ENCODE measurements at regions not wholly inside any gene's neighbourhood (a gene's known extent, or its start where the extent isn't known, plus 50 kb on each side); places are given as distances from the start of the nearest gene placed in this dataset.

DNA sequence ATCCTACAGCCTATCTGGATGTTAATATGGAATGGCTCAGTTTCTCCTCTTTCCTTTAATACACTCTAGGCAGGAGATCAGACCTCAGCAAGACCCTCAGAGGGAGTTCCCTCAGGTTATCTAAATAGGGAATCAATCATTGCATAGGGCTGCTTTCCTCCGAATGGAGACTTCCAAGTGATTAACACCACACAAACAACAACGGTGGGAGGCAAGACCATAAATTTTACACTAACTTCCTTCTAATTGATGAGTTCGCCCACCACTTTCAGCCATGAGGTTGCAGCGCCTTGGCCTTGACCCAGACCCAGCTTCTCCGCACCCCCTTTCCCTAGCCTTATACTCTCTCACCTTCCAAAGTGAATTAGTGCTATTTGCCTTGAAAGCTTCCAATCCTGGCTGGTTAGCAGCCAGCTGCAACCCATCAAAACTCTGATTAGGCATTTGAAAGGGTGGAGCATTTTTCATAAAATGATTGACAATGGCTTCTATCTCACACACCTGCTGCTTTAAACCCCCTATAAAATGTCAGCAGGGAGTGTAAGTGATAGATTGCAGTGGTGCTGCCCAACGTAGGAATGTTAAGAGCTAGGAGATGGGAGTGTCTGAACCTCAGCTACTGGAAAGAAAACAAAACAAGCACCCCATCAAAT lies 534.9 kb upstream of the USP24 start:
- in situ Hi-C loops (cut with MboI; ENCODE audit: low sequenced_read_pairs) = no loop called here

DNA sequence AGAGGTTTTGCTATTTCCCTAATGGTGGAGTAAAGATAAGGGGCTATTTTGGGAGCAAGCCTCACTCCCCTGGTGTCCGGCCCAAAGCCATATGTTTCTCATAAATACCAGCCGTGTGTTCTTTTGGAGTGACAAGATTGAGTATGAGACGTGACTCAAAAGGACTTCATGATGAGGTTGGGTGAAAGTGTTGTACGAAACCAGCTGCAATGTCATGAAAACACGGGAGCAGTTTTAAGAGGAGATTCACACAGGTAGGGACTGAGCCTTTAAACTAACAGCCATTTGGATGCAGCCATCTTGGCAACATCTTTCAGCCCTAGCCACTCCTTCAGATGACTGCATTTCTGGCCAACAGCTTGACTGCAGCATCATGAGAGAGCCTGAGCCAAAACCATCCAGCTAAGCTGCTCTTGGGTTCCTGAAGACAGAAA lies 532.3 kb upstream of the USP24 start:
- in situ Hi-C loops (cut with MboI; ENCODE audit: low sequenced_read_pairs) = no loop called here

DNA sequence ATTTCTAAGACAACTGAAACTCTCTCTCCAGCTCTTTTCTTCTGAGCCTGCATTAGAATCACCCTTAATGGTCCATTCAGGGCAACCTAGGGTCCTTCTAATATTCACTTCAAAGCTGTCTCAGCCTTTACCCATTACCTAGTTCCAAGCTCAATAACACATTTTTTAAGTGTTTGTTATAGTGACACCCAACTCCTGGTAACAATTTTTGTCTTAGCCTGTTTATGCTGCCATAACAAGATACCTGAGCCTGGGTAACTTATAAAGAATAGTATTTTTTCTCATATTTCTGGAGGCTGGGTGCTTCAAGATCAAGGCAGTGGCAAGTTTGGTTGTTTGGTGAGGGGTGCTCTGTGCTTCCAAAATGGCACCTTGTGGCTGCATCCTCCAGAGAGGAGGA lies 531.5 kb upstream of the USP24 start:
- in situ Hi-C loops (cut with MboI; ENCODE audit: low sequenced_read_pairs) = no loop called here

DNA sequence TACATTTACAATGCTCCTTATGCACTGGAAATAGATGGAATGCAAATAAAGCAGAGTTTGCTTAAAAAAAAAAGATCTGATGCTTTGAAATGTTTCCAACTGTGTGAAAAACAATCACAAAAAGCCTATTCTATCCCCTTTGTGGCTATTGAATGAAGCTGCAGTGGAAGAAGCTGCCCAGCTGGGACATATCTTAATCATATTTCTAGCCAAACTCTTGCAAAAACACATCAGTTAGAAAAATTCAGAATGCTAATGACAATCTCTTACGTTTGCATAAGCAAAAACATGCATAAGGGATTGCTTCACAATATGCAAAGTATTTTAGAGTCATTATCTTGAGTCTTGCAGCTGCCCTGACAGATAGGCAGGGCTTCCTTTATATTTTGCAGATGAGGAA lies 526.4 kb upstream of the USP24 start:
- in situ Hi-C loops (cut with MboI; ENCODE audit: low sequenced_read_pairs) = no loop called here

DNA sequence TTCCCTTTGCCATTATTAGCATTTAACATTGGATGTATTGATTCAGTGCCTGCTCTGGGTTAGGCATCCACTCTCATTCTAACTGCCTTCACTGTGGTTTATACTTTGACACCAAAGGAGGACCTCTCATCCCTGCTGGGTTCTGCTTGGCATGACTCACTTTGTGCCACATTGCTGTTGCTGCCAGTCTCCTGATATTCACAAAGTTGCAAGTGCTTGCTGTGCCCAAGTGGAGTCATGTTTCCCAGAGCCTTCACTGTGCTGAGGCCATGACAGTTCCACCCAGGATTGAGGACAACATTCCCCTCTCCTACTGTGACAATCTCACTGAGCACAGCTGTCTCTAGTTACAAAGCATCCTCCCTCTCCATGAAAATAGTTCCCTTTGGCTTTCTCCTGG lies 519.9 kb upstream of the USP24 start:
- in situ Hi-C loops (cut with MboI; ENCODE audit: low sequenced_read_pairs) = no loop called here

DNA sequence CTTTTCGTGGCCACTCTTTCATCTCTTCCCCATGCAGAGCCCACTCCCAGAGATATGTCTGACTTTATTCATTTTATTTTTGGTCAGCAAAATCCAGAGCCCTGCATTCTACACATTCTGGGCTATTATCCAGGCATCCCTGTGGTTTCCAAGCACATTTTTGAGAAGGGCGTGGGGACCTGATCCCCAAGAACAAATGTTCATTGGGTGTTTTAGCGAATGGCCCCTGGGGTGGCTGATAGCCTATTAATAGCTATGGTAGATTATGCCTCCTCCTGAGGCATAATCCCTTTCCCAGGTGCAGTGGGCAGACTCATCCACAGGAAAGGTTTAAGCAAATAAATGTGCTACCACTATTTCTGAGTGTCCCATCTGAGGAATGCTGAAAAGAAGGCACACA lies 511.8 kb upstream of the USP24 start:
- in situ Hi-C loops (cut with MboI; ENCODE audit: low sequenced_read_pairs) = no loop called here

DNA sequence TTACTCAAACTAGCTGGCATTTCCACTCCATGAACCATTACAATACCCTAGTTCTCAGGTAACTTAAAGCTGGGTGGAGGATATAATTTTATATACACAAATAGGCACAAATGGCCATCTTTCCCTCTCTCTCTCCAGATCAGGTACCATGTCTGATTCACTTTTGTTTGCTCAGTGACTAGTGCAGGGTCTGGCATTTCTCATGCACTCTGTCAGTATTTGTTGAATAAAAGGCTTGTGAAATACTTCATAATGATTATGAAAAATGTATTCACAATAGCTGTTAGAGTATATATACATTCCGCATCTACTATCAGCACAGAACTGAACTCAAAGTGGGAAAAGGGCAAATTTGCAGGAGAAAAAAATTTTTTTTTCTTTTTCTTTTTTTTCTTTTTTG lies 510.2 kb upstream of the USP24 start:
- in situ Hi-C loops (cut with MboI; ENCODE audit: low sequenced_read_pairs) = no loop called here

DNA sequence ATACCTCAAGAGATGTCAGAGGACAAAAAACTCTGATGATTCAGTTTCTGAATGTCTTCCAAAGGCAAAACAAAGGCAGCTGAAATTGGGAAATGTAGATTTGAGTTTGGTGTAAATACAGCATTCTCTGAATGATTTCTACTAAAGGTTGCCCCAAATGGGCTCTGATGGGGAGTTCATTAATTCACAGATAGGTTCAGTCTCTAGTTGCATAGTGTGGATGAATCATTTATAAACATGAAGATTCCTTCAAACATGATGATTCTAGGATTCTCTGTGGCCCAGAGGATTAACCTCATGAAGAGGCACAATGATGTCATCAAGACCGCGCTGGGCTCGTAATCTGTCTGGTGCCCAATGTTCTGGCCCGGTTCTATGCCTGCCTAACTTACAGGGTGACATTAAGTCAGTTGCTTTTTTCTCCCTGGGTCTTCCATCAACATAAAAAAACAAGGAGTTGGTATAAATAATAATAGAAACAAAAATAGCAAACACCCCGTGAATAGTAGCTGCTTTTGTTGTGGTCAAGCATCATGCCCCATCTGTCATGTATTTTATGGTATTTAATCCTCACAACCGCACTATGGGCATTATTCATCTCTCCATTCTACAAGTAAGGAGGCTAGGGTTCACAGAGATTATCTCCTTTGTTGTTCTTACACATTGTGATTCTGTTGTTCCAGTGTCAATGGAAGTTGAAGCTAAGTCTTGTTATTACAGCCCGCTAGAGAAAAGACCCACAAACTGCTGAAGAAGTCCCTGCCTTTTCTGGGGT lies 509.6 kb upstream of the USP24 start:
- in situ Hi-C loops (cut with MboI; ENCODE audit: low sequenced_read_pairs) = no loop called here

DNA sequence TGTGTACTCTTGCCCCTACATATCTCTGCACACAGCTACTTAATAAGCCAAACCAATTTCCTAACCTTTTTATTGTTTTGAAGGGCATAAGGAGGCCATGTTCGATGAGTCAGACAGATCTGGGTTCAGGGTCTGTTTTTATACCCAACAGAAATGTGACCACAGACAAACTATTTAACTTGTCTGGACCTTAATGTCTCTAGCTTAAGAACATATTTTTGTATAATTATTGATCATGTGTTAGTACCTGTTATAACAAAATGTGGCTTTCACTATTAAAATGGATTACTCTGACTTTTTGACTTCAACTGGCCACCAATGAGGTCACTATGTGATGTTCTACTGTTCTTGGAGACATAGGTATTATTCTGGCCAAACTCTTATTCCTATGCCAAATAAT lies 507.8 kb upstream of the USP24 start:
- in situ Hi-C loops (cut with MboI; ENCODE audit: low sequenced_read_pairs) = no loop called here

DNA sequence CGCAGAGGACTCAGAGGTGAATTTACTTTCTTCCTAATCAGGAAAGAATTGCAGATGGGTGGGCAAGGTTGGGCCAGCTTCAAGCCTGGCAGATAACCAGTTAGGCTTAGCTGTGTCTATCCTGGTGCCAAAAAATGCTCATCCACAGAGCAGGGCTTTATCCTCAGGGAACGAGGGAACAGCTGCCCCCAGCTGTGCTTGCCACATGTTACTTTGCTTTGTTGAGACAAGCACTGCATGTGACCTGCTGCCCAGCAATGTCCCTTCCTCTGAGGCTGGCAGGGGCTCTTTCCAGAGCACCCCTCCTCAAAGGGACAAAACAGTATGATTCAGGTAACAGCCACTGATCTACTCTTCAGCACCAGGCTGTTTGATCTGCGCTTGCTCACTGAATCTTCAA lies 505.1 kb upstream of the USP24 start:
- in situ Hi-C loops (cut with MboI; ENCODE audit: low sequenced_read_pairs) = no loop called here

DNA sequence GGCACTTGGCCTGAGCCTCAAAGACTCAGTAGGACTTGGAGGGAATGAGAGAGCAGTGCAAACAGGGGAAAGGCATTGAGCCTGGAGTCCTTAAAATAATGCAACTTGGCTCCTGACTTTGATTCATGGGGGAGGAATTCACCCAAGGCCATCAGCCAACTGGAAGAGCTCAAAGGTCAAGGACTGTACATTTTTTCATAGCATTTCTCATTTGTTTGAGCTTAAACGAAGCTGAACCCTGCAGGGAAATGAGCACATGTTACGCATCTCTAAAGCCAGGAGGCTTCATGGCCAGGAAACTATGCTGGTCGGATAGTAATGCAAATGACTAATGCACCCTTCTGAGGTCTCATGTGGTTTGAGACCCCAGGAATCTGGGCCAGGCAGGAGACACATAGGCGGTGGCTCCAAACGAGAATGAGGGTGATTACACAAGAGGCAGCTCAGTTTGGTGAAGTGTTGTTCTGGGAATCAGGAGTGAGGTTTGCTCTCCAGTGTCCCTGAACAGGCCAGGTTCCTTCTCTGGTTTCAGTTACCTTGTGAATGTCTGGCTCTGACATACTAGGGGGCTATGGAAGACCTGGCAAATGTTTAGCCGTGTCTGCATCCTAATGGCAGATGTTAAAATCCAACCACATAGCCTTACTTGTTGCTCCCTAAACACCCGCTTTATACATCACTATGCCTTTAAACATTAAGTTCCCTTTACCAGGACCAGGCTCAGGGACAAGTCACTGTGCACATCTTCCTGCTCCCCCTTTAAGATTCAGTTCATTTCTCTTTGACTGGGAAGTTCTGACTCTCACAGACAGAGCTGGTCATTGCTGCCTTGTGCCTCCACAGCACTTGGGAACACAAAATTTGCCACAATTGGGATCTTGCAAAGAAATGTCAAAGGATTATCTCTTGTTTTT lies 503.9 kb upstream of the USP24 start:
- in situ Hi-C loops (cut with MboI; ENCODE audit: low sequenced_read_pairs) = no loop called here

DNA sequence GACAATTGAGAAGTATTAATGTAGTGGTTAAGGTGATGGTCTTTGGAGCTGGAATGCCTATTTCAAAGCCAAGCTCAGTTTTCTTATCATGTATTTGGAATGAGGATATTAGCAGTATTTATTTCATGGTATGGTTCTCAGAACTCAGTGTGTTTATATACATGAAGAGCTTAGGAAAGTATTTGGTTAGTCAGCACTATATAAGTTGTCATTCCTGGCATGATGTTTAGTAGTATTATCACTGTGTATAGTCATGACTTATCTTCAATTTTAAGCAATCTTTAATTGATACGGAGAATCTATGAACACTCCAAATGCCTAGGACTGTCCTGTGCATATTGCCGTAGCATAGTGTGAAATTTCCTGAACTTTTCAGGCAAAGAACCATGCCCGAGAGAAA lies 501.9 kb upstream of the USP24 start:
- in situ Hi-C loops (cut with MboI; ENCODE audit: low sequenced_read_pairs) = no loop called here

DNA sequence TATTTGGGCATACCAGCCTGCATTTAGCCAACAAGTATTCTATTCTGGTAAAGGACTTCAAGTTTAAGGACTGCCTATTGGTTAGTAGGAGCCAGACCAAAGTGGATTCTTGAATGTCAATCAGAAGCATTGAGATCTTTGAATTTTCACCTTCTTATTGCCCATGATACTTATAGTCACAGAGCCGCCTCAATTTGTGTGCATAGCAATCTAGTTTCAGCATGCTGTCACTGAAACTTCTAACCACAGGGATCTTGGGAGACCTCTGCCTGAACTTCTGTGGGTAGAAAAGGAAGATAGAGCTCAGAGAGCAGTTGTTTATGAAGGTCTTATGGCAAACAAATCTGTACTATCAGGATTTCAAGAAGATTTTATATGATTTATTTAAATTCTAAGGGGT lies 501.4 kb upstream of the USP24 start:
- in situ Hi-C loops (cut with MboI; ENCODE audit: low sequenced_read_pairs) = no loop called here

DNA sequence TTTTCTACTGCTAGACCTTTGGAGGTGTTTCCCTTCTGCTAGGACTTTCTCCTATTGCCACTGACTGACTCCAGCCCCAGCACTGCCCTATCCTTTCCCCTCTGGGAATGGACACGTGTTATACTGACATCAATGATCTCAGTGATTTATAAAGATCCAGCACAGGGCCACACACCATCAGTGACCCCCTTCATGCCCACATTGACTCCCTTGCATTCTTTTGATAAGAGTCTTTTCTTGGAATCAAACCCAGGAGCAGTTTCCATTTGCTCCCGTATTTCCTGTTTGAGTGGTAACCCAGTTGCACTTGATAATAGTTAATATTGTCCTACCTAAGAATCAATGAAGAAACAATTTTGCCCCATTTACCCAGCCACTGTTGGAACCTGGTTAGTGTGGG lies 501.0 kb upstream of the USP24 start:
- in situ Hi-C loops (cut with MboI; ENCODE audit: low sequenced_read_pairs) = no loop called here

DNA sequence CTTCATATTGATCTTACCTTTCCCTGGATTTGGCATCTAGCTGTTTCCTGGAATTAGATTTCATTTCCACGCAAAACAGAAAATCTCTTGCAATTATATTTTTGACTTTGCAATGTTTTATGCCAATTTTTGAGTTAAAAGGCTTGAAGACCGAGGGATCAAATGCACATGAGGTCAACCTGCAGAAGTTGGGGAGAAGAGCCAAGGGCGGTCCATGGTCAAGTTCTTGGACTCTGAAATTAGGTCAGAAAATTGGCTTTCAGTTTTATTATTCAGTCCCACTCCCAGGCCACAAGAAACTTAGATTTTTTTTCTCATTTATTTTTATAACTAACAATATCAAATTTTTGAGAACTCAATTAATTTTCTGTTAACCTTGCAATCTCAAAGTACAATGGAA lies 499.1 kb upstream of the USP24 start:
- in situ Hi-C loops (cut with MboI; ENCODE audit: low sequenced_read_pairs) = no loop called here

DNA sequence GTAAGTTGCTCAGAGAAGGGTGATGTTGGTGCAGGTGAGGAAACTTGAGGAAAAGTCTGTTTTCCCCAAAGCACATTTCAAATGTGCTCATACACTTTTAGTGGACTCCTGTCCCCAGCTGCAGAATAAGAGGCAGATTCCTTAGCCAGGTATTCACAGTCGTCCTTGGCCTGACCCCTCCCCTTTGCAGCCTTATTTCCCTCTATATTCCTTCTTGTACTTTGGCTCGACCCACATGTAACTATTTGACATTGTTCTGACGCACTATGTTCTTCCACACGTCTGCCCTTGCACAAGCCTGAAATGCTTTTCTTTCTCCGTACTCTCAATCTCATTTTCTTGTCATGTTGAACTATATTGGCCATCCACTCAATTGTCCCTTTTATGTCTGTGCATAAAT lies 498.4 kb upstream of the USP24 start:
- in situ Hi-C loops (cut with MboI; ENCODE audit: low sequenced_read_pairs) = no loop called here

DNA sequence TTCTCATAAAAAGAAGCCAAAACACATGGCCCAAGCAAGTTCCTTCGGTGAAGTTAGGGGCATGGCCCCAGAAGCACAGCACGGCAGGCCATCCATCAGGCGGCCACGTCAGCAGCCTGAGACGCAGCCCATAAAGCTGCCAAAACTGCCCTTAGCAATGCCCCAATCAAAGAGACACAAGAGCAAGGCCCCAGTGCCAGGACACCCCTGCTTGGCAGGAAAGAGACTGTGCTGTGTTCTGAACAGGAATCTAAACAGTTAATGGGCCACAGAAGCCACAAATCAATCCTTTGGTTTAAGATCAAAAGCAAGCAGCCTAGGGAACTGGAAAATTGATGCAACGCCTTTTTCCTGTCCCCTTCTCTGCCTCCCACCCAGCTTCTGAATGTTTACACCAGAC lies 497.0 kb upstream of the USP24 start:
- in situ Hi-C loops (cut with MboI; ENCODE audit: low sequenced_read_pairs) = no loop called here

DNA sequence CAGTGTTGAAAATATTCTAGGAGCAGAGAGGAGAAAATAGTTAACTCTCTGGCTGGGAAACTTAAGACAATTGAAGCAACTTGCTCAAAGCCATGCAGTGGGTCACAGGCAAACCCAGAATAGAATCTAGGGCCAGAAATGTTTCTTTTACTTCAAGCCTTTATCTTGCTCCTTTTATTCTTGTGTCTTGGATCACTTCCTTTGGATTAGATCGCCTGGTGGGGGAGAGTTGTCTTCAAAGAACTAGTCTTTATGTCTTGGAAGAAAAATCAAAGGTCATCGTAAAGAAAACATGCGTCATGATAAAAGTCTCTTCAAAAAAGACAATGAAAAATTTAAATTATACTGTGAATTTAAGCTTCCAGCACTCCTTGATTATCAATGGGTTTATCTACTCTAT lies 493.6 kb upstream of the USP24 start:
- in situ Hi-C loops (cut with MboI; ENCODE audit: low sequenced_read_pairs) = no loop called here

DNA sequence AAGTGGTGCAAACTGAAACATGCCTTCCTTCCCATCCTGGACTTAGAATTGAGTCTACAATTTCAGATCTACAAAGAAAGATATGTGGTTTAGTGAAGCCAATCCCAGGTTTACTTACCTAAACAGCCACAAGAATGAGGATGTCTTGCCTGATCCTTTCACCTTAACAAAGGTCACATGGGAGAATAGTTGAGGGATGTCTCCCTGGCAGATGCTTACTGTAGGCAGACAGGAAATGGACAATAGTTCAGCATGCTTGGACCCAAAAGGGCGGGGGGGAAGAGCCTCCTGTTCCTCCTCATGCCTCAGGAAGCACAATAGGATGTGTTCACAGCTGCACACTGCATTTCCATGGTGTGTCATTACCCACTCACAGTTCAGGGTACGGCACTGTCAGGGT lies 492.7 kb upstream of the USP24 start:
- in situ Hi-C loops (cut with MboI; ENCODE audit: low sequenced_read_pairs) = no loop called here

DNA sequence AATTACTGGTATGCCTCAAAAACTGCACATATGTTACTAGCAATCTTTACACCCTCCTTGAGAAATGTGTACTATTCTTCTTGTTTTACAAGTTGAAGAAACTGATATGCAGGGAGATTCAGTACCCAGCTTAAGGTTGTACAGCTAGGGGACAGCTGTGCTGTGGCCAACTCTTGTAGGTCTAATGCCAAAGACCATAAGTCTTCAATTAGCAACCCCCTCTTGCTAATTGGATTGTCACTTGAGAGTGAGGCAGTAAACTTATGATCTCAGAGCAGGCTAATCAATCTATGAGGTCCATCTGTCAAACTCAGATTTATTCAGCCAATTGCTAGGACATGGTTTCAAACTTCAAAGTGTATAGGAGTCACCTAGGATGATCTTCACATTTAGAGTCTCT lies 492.0 kb upstream of the USP24 start:
- in situ Hi-C loops (cut with MboI; ENCODE audit: low sequenced_read_pairs) = no loop called here

DNA sequence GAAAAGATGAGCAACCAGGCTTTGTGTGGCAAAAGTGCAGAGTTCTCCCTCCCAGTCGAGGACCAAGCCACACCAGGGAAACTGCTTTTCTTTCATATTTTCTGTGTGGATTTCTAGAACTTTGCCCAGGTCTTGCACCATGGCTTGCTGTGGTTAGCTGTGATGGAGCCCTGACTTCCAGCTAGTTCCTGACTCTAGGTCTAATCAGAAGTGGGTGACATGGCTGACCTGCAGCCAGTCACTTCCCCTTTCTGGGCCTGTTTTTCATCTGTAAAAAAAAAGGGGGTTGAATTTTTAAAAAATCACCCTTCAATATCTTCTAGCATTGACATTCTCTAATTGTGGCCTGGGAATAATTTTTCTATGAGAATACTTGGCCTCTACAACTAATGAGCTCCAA lies 491.2 kb upstream of the USP24 start:
- in situ Hi-C loops (cut with MboI; ENCODE audit: low sequenced_read_pairs) = no loop called here
